Mucosa of gallbladder (tissue), 1 donor: ENCODE measurements at regions not wholly inside any gene's neighbourhood (a gene's known extent, or its start where the extent isn't known, plus 50 kb on each side); places are given as distances from the start of the nearest gene placed in this dataset.
"Not testable (repeated sequence)": the region's sequence is repeated elsewhere in the genome, so short reads cannot be mapped to it uniquely, and the experiment has no call there.

ENCODE experiments used
- DNase-seq: peaks from one replicate; pipeline ENCODE4 v3.0.0-alpha.2; 2020; ENCODE audit warnings: low spot score
- donor health status: DM: no; HTN: no; CAD: no.

GRCh38 chr6:140772576-140772975, 1360.1 kb upstream of the GJE1 start:
- DNase-seq = no peak

- DNase-seq = no peak
These were observed 1364.6 kb upstream of the GJE1 start for GRCh38 chr6:140768133-140768532.

GRCh38 chr6:140766999-140767398, 1365.7 kb upstream of the GJE1 start:
- no peak for DNase-seq

- no peak for DNase-seq
These were observed 1374.4 kb upstream of the GJE1 start for GRCh38 chr6:140758169-140758877.

DNA sequence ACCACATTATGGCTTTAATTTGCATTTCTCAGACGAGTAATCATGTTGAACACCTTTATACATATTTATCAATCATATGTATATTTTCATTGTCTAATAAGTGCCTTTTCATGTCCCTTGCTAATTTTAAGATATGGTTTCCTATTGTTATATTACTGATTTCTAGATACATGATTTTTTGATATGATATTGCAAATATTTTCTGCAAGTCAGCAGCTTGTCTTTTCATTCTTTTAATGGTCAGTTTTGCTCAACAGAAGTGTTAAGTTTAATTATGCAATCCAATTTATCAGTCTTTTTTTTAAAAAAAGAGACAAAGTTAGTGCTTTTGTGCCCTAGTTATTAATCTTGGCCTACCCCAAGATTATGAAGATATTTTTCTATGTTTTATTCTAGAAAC, 1377.8 kb upstream of the CITED2 start:
- DNase-seq = no peak

DNA sequence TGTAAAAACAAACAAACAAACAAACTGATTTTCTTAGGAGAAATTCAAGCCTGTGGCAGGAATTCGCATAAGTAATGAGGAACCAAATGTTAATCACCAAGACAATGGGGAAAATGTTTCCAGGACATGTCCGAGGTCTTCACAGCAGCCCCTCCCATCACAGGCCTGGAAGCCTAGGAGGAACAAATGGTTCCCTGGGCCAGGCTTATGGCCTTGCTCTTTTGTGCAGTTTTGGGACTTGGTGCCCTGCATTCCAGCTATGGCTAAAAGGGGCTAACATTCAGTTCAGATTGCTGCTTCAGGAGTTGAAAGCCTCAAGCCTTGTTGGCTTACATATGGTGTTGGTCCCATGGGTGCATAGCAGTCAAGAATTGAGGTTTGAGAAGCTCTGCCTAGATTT, 1372.7 kb upstream of the CITED2 start:
- no peak for DNase-seq

GRCh38 chr6:140744659-140745320, 1370.3 kb upstream of the CITED2 start:
- peak; percentile 52 for DNase-seq

DNA sequence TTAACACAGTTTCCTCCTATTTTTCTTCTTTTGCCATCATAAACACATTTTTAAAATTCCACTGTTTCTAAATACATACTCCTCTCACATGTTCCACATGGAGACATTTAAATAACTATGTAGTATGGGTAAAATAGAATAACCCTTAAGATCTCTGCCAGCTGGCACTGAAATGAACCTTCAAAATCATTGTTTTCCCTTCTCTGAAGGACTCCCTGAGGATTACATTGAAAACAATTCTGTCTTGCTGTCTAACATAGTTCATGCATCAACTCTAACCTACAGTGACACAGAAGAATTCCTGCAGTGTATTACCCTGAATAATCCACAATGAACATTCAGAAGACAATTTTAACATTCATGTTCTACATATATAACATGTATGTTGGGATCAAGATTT, 1361.8 kb upstream of the CITED2 start:
- no peak for DNase-seq

DNA sequence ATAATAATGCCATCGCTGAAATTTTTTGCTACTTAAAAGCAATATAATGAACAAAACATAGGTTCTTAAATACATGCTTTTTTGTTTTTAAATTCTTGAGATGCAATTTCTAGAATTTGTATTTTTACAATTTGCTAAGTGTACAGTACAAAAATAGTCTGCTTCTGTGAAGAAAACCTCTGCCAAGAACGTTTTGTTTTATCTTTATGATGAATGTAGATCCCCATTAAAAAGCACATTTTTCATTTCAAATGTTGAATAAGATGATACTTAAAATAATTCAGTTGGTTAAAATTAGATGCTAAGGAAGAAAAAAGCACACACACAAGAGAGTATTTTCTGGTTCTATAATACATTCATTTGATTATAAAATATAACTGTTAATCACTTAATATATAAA, 1358.5 kb upstream of the CITED2 start:
- DNase-seq = no peak

DNA sequence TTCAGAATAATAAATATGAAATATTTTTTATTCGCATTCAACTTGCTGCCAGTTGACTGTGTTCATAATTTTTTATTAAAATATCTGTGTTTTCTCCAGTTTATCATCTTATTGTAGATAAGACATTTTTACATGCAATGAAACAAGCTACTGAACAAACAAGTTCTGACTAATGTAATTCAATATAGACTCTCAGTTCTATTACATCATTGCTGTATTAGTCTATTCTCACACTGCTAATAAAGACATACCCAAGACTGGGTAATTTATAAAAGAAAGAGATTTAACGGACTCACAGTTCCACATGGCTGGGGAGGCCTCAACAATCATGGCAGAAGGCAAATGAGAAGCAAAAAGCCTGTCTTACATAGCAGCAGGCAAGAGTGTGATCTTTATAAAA, 1357.7 kb upstream of the CITED2 start:
- DNase-seq = no peak

- no peak for DNase-seq
These were observed 1357.3 kb upstream of the CITED2 start for GRCh38 chr6:140731741-140732140.

DNA sequence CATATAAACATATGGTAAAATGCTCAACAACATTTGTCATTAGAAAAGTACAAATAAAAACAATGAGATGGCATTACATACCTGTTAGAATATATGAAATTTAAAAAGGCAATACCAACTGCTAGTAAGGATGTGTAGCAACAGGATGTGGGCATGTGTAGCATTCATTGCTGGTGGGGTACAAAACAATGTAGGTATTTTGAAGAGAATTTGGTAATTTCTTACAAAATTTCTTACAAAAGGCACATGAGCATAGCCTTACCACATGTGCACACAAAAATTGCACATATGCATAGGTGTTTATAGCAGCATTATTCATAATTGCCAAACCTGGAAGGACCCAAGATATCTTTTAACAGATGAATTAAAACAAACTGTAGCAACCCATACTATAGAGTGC, 1355.1 kb upstream of the CITED2 start:
- no peak for DNase-seq

DNA sequence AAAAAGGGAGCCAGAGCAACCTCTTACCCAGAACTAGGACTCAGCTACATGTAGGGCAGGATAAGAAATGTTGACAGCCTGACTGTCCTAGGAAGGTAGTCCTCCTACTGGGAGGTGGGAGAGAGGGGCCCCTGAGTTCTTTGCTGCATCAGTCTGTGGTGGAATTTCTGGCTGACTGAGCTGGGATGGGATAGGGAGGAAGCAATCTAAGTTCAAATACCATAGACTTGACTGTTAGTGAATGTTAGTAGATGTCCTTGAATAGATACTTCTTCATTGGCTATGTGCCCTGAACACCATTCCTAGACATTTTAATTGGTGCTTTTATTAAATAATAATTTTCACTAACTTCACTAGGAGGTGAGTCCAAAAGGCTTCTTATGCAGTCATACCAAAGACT, 1343.6 kb upstream of the CITED2 start:
- no peak for DNase-seq

GRCh38 chr6:140713495-140713894, 1339.0 kb upstream of the CITED2 start:
- DNase-seq = no peak

GRCh38 chr6:140711019-140711613, 1336.7 kb upstream of the CITED2 start:
- DNase-seq = no peak

DNA sequence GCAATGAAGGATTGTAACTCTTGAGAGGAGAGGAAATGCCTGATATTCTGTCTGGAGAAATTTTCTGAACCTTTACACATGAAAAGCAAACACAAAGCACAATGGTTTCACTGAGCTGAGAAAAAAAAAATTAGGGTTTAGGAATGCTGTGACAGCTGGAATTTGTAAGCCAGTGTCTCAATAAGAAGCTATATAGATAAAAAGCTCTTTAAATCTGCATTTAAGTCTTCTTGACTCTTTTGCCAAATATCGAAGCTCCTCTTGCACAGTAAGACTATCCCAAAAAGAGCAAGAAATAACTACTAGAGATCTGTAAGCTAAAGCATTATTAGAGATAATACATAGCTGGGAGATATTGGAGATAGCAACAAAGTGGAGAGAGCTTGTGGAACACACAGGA, 1334.0 kb upstream of the CITED2 start:
- no peak for DNase-seq

- not testable (repeated sequence) for DNase-seq
These were observed 1329.6 kb upstream of the CITED2 start for GRCh38 chr6:140704008-140704407.

GRCh38 chr6:140697585-140697984, 1323.1 kb upstream of the CITED2 start:
- no peak for DNase-seq

DNA sequence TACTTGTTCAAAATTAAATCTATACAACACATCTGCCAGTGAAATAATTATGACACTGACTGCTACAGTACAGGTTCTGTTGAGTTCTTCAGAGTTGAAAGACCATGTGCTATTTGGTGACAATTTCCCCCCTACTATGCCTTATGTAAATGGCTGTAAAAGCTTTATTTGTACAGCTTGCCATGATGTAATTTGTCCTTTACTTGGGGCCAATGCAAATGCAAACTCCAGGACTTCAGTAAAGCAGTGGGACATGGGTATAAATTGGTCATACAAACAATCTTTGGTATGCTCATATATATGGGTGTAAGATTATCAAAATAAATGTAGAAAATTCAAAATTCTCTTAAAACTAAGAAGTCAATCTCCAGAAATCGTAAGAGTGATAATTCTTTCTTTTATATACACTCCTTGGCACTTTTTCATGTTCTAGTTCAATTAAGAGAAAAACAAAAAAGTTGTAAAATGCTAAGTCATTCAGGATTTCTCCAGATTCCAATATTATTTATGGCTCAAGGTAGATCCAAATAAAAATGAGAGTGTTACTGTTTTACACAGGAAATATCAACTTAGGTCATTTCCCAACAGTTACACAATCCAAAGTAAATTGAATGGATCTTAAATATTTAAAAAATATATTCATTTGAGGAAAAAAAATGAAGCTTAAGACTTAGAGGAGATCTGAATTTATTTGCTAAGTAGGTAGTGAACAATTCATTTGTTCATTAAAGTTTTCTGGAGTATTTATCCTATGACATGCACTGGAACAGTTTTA, 1310.5 kb upstream of the CITED2 start:
- DNase-seq = no peak

DNA sequence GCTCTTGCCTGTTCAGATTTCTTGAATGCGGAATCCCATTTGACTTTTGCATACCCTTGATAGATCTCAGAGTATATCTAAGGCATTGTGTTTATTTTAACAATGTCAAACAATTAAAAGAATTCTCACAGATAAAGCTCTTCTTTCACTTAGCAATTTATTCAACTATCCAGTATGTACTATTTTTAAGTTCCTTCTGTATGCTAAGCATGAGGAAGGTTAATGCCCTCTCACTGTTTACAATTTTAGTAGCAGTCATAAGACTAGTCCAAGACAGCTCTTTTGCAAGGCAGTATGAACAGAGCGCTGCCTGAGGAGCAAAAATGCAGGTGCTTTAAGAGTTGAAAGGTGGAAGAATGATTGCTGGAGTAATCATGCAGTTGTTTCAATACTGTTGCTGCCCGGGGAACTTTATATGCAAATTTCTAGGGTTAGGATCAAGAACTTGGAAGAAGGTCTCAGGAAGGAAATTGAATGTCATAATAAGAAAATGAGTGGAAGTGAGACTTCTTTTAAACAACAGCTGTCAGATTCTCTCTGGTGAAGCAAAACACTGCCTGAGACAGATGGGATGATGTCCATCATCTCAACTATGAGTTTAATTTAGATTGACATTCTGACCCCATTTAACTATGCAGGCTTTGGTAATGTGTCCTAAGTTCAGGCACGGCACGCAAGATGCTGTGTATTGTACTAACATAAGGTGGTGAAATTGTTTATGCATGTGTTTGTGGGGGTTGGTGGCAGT, 1303.5 kb upstream of the CITED2 start:
- DNase-seq = no peak

- no peak for DNase-seq
These were observed 1297.5 kb upstream of the CITED2 start for GRCh38 chr6:140671926-140672325.

DNA sequence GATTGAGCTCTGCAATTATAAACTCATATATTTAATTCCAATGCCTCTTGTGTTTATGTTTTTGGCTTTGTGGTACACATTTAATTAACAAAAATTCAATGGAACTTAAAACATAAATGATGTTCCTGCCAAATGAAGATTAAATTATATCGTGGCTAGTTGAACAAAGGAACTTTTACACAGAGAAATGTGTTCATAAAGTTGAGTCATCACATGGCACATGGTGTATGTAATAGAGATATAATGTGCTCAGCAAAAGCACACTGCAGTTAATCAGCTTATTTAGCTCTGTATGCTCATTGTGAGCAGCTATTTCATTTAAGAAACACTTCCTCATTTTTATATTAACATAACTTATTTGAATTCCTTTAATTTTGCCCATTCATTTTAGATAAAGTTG, 1295.6 kb upstream of the CITED2 start:
- DNase-seq = no peak
